ENCODE measurements at regions not wholly inside any gene's neighbourhood (a gene's known extent, or its start where the extent isn't known, plus 50 kb on each side); places are given as distances from the start of the nearest gene placed in this dataset.

- DNase-seq = no peak
- Histone ChIP-seq H3K79me2 (ENCODE audit: low read length) (no peaks in the 10 kb centered on the region), H3K9ac (ENCODE audit: low read length) (no peak overlapping the region), H3K9me2 (replicated peaks; ENCODE audit: insufficient read depth, low read length) (no peaks in the 10 kb centered on the region), H3K36me3 (replicated peaks; ENCODE audit: insufficient read depth, low read length) (no peaks in the 10 kb centered on the region), H3K4me2 (ENCODE audit: low read depth, low read length) (no peak overlapping the region), H3K27me3 (replicated peaks; ENCODE audit: insufficient read depth, low read length) (no peaks in the 10 kb centered on the region), H4K20me1 (ENCODE audit: insufficient read depth, low read length) (no peaks in the 10 kb centered on the region), H3K4me3 (ENCODE audit: low read length) (no peak overlapping the region), H3K9me3 (replicated peaks; ENCODE audit: insufficient read depth, low read length) (no peaks in the 10 kb centered on the region), H3K27ac (ENCODE audit: low read length) (no peak overlapping the region), H3K4me1 (ENCODE audit: low read length) (peaks cover 24% of the 10 kb centered on the region), H3F3A (ENCODE audit: insufficient read depth, low read length) (peaks cover 11% of the 10 kb centered on the region), H2AFZ (ENCODE audit: low read length) (no peak overlapping the region)
- TF ChIP-seq EZH2phosphoT487 (IDR thresholded peaks at IDR 0.05; ENCODE audit: low read length) (no peak), EZH2 (optimal IDR thresholded peaks at IDR 0.05; ENCODE audit: low read depth, low read length) (no peak), CTCF (IDR thresholded peaks at IDR 0.05; ENCODE audit: low read length) (no peak)
These were observed 50.5 kb upstream of the MAP4K3 start for GRCh38 chr2:39487398-39488250.

GRCh38 chr2:39488450-39488849 is 51.4 kb upstream of the MAP4K3 start:
- H3K27ac ChIP-seq (ENCODE audit: low read length) = no peak overlapping the region
- no peaks in the 10 kb centered on the region for H4K20me1 ChIP-seq (ENCODE audit: insufficient read depth, low read length)
- no peak for TF ChIP-seq CTCF (IDR thresholded peaks at IDR 0.05; ENCODE audit: low read length)
- TF ChIP-seq EZH2 (optimal IDR thresholded peaks at IDR 0.05; ENCODE audit: low read depth, low read length) = no peak
- TF ChIP-seq EZH2phosphoT487 (IDR thresholded peaks at IDR 0.05; ENCODE audit: low read length) = no peak
- H3K36me3 ChIP-seq (replicated peaks; ENCODE audit: insufficient read depth, low read length) = no peaks in the 10 kb centered on the region
- H3K4me3 ChIP-seq (ENCODE audit: low read length) = no peak overlapping the region
- no peak overlapping the region for H2AFZ ChIP-seq (ENCODE audit: low read length)
- no peak overlapping the region for H3K9ac ChIP-seq (ENCODE audit: low read length)
- DNase-seq = no peak
- no peak overlapping the region for H3K4me2 ChIP-seq (ENCODE audit: low read depth, low read length)
- H3K9me3 ChIP-seq (replicated peaks; ENCODE audit: insufficient read depth, low read length) = no peaks in the 10 kb centered on the region
- H3F3A ChIP-seq (ENCODE audit: insufficient read depth, low read length) = peaks cover 17% of the 10 kb centered on the region
- H3K27me3 ChIP-seq (replicated peaks; ENCODE audit: insufficient read depth, low read length) = no peaks in the 10 kb centered on the region
- H3K79me2 ChIP-seq (ENCODE audit: low read length) = no peaks in the 10 kb centered on the region
- H3K4me1 ChIP-seq (ENCODE audit: low read length) = peaks cover 27% of the 10 kb centered on the region
- H3K9me2 ChIP-seq (replicated peaks; ENCODE audit: insufficient read depth, low read length) = no peaks in the 10 kb centered on the region

GRCh38 chr2:39490586-39490985 is 53.5 kb upstream of the MAP4K3 start:
- H3K27ac ChIP-seq (ENCODE audit: low read length) = no peak overlapping the region
- H3K27me3 ChIP-seq (replicated peaks; ENCODE audit: insufficient read depth, low read length) = no peaks in the 10 kb centered on the region
- no peaks in the 10 kb centered on the region for H3K79me2 ChIP-seq (ENCODE audit: low read length)
- no peak overlapping the region for H2AFZ ChIP-seq (ENCODE audit: low read length)
- TF ChIP-seq EZH2phosphoT487 (IDR thresholded peaks at IDR 0.05; ENCODE audit: low read length) (no peak), EZH2 (optimal IDR thresholded peaks at IDR 0.05; ENCODE audit: low read depth, low read length) (no peak), CTCF (IDR thresholded peaks at IDR 0.05; ENCODE audit: low read length) (no peak)
- no peaks in the 10 kb centered on the region for H3K36me3 ChIP-seq (replicated peaks; ENCODE audit: insufficient read depth, low read length)
- no peak overlapping the region for H3K4me2 ChIP-seq (ENCODE audit: low read depth, low read length)
- H3K4me3 ChIP-seq (ENCODE audit: low read length) = no peak overlapping the region
- DNase-seq = no peak
- H3K4me1 ChIP-seq (ENCODE audit: low read length) = peaks cover 34% of the 10 kb centered on the region
- H3K9me3 ChIP-seq (replicated peaks; ENCODE audit: insufficient read depth, low read length) = no peaks in the 10 kb centered on the region
- H3F3A ChIP-seq (ENCODE audit: insufficient read depth, low read length) = peaks cover 17% of the 10 kb centered on the region
- no peaks in the 10 kb centered on the region for H4K20me1 ChIP-seq (ENCODE audit: insufficient read depth, low read length)
- H3K9me2 ChIP-seq (replicated peaks; ENCODE audit: insufficient read depth, low read length) = no peaks in the 10 kb centered on the region
- no peak overlapping the region for H3K9ac ChIP-seq (ENCODE audit: low read length)
